ENCODE measurements at regions not wholly inside any gene's neighbourhood (a gene's known extent, or its start where the extent isn't known, plus 50 kb on each side); places are given as distances from the start of the nearest gene placed in this dataset.
A peak's percentile ranks its signal among the peaks of the same experiment; 100 is the strongest.

- H3K27ac ChIP-seq (ENCODE audit: low read length): no peak overlapping the region
- no peaks in the 10 kb centered on the region for H3K36me3 ChIP-seq (ENCODE audit: control insufficient read depth, low read depth, low read length)
- no peaks in the 10 kb centered on the region for H3K27me3 ChIP-seq (ENCODE audit: control insufficient read depth, insufficient read depth, low read length)
- H3K4me3 ChIP-seq (ENCODE audit: low read length): no peak overlapping the region
- H3K9ac ChIP-seq (ENCODE audit: low read length): no peak overlapping the region
- H3K9me3 ChIP-seq (ENCODE audit: control insufficient read depth, low read depth, low read length): no peaks in the 10 kb centered on the region
- H3K4me1 ChIP-seq (ENCODE audit: control insufficient read depth, low read depth, low read length): no peaks in the 10 kb centered on the region
Observed at GRCh38 chr7:119522263-119522662, 750.7 kb upstream of the KCND2 start.

- Histone ChIP-seq H3K4me1 (ENCODE audit: control insufficient read depth, low read depth, low read length) (no peaks in the 10 kb centered on the region), H3K27ac (ENCODE audit: low read length) (no peak overlapping the region), H3K36me3 (ENCODE audit: control insufficient read depth, low read depth, low read length) (no peaks in the 10 kb centered on the region), H3K4me3 (ENCODE audit: low read length) (no peak overlapping the region), H3K9ac (ENCODE audit: low read length) (no peak overlapping the region), H3K9me3 (ENCODE audit: control insufficient read depth, low read depth, low read length) (no peaks in the 10 kb centered on the region), H3K27me3 (ENCODE audit: control insufficient read depth, insufficient read depth, low read length) (no peaks in the 10 kb centered on the region)
Observed at GRCh38 chr7:119522698-119523097, 750.3 kb upstream of the KCND2 start.

GRCh38 chr7:119545118-119545517, 727.9 kb upstream of the KCND2 start:
- Histone ChIP-seq H3K4me1 (ENCODE audit: control insufficient read depth, low read depth, low read length) (no peaks in the 10 kb centered on the region), H3K4me3 (ENCODE audit: low read length) (no peak overlapping the region), H3K27ac (ENCODE audit: low read length) (no peak overlapping the region), H3K27me3 (ENCODE audit: control insufficient read depth, insufficient read depth, low read length) (no peaks in the 10 kb centered on the region), H3K36me3 (ENCODE audit: control insufficient read depth, low read depth, low read length) (no peaks in the 10 kb centered on the region), H3K9me3 (ENCODE audit: control insufficient read depth, low read depth, low read length) (no peaks in the 10 kb centered on the region), H3K9ac (ENCODE audit: low read length) (no peak overlapping the region)

GRCh38 chr7:119555788-119556187, 717.2 kb upstream of the KCND2 start:
- H3K27me3 ChIP-seq (ENCODE audit: control insufficient read depth, insufficient read depth, low read length): no peaks in the 10 kb centered on the region
- H3K4me3 ChIP-seq (ENCODE audit: low read length): no peak overlapping the region
- no peak overlapping the region for H3K9ac ChIP-seq (ENCODE audit: low read length)
- H3K36me3 ChIP-seq (ENCODE audit: control insufficient read depth, low read depth, low read length): no peaks in the 10 kb centered on the region
- no peaks in the 10 kb centered on the region for H3K4me1 ChIP-seq (ENCODE audit: control insufficient read depth, low read depth, low read length)
- H3K9me3 ChIP-seq (ENCODE audit: control insufficient read depth, low read depth, low read length): no peaks in the 10 kb centered on the region
- no peak overlapping the region for H3K27ac ChIP-seq (ENCODE audit: low read length)

GRCh38 chr7:119556436-119556835, 716.5 kb upstream of the KCND2 start:
- no peaks in the 10 kb centered on the region for H3K36me3 ChIP-seq (ENCODE audit: control insufficient read depth, low read depth, low read length)

GRCh38 chr7:119561751-119562150, 711.2 kb upstream of the KCND2 start:
- Histone ChIP-seq H3K9me3 (ENCODE audit: control insufficient read depth, low read depth, low read length) (no peaks in the 10 kb centered on the region), H3K4me1 (ENCODE audit: control insufficient read depth, low read depth, low read length) (no peaks in the 10 kb centered on the region), H3K36me3 (ENCODE audit: control insufficient read depth, low read depth, low read length) (no peaks in the 10 kb centered on the region), H3K27ac (ENCODE audit: low read length) (no peak overlapping the region), H3K27me3 (ENCODE audit: control insufficient read depth, insufficient read depth, low read length) (no peaks in the 10 kb centered on the region), H3K4me3 (ENCODE audit: low read length) (no peak overlapping the region), H3K9ac (ENCODE audit: low read length) (no peak overlapping the region)

More at GRCh38 chr7:119556436-119556835, 716.5 kb upstream of the KCND2 start:
- no peaks in the 10 kb centered on the region for H3K27me3 ChIP-seq (ENCODE audit: control insufficient read depth, insufficient read depth, low read length)
- H3K4me3 ChIP-seq (ENCODE audit: low read length): no peak overlapping the region
- H3K27ac ChIP-seq (ENCODE audit: low read length): no peak overlapping the region
- H3K9me3 ChIP-seq (ENCODE audit: control insufficient read depth, low read depth, low read length): no peaks in the 10 kb centered on the region
- no peak overlapping the region for H3K9ac ChIP-seq (ENCODE audit: low read length)
- H3K4me1 ChIP-seq (ENCODE audit: control insufficient read depth, low read depth, low read length): no peaks in the 10 kb centered on the region

GRCh38 chr7:119562839-119563238, 710.1 kb upstream of the KCND2 start:
- Histone ChIP-seq H3K9me3 (ENCODE audit: control insufficient read depth, low read depth, low read length) (no peaks in the 10 kb centered on the region), H3K27me3 (ENCODE audit: control insufficient read depth, insufficient read depth, low read length) (no peaks in the 10 kb centered on the region), H3K4me1 (ENCODE audit: control insufficient read depth, low read depth, low read length) (no peaks in the 10 kb centered on the region), H3K4me3 (ENCODE audit: low read length) (no peak overlapping the region), H3K27ac (ENCODE audit: low read length) (no peak overlapping the region), H3K36me3 (ENCODE audit: control insufficient read depth, low read depth, low read length) (no peaks in the 10 kb centered on the region), H3K9ac (ENCODE audit: low read length) (no peak overlapping the region)

GRCh38 chr7:119571666-119572065, 701.3 kb upstream of the KCND2 start:
- no peaks in the 10 kb centered on the region for H3K4me1 ChIP-seq (ENCODE audit: control insufficient read depth, low read depth, low read length)
- no peak overlapping the region for H3K9ac ChIP-seq (ENCODE audit: low read length)
- no peak overlapping the region for H3K27ac ChIP-seq (ENCODE audit: low read length)
- no peaks in the 10 kb centered on the region for H3K9me3 ChIP-seq (ENCODE audit: control insufficient read depth, low read depth, low read length)
- H3K4me3 ChIP-seq (ENCODE audit: low read length): no peak overlapping the region
- no peaks in the 10 kb centered on the region for H3K27me3 ChIP-seq (ENCODE audit: control insufficient read depth, insufficient read depth, low read length)
- H3K36me3 ChIP-seq (ENCODE audit: control insufficient read depth, low read depth, low read length): no peaks in the 10 kb centered on the region

GRCh38 chr7:119572132-119572531, 700.8 kb upstream of the KCND2 start:
- Histone ChIP-seq H3K27me3 (ENCODE audit: control insufficient read depth, insufficient read depth, low read length) (no peaks in the 10 kb centered on the region), H3K4me1 (ENCODE audit: control insufficient read depth, low read depth, low read length) (no peaks in the 10 kb centered on the region), H3K9me3 (ENCODE audit: control insufficient read depth, low read depth, low read length) (no peaks in the 10 kb centered on the region), H3K4me3 (ENCODE audit: low read length) (no peak overlapping the region), H3K36me3 (ENCODE audit: control insufficient read depth, low read depth, low read length) (no peaks in the 10 kb centered on the region), H3K9ac (ENCODE audit: low read length) (no peak overlapping the region), H3K27ac (ENCODE audit: low read length) (no peak overlapping the region)

- Histone ChIP-seq H3K9me3 (ENCODE audit: control insufficient read depth, low read depth, low read length) (no peaks in the 10 kb centered on the region), H3K4me3 (ENCODE audit: low read length) (no peak overlapping the region), H3K9ac (ENCODE audit: low read length) (no peak overlapping the region), H3K27me3 (ENCODE audit: control insufficient read depth, insufficient read depth, low read length) (no peaks in the 10 kb centered on the region), H3K27ac (ENCODE audit: low read length) (no peak overlapping the region), H3K4me1 (ENCODE audit: control insufficient read depth, low read depth, low read length) (no peaks in the 10 kb centered on the region), H3K36me3 (ENCODE audit: control insufficient read depth, low read depth, low read length) (no peaks in the 10 kb centered on the region)
Observed at GRCh38 chr7:119572541-119572940, 700.4 kb upstream of the KCND2 start.

GRCh38 chr7:119578116-119578515, 694.9 kb upstream of the KCND2 start:
- no peak overlapping the region for H3K27ac ChIP-seq (ENCODE audit: low read length)
- H3K4me1 ChIP-seq (ENCODE audit: control insufficient read depth, low read depth, low read length): no peaks in the 10 kb centered on the region
- H3K36me3 ChIP-seq (ENCODE audit: control insufficient read depth, low read depth, low read length): no peaks in the 10 kb centered on the region
- no peak overlapping the region for H3K9ac ChIP-seq (ENCODE audit: low read length)
- H3K9me3 ChIP-seq (ENCODE audit: control insufficient read depth, low read depth, low read length): no peaks in the 10 kb centered on the region
- no peak overlapping the region for H3K4me3 ChIP-seq (ENCODE audit: low read length)
- no peaks in the 10 kb centered on the region for H3K27me3 ChIP-seq (ENCODE audit: control insufficient read depth, insufficient read depth, low read length)

- Histone ChIP-seq H3K4me1 (ENCODE audit: control insufficient read depth, low read depth, low read length) (peaks cover 20% of the 10 kb centered on the region), H3K9me3 (ENCODE audit: control insufficient read depth, low read depth, low read length) (no peaks in the 10 kb centered on the region), H3K36me3 (ENCODE audit: control insufficient read depth, low read depth, low read length) (no peaks in the 10 kb centered on the region), H3K9ac (ENCODE audit: low read length) (no peak overlapping the region), H3K27me3 (ENCODE audit: control insufficient read depth, insufficient read depth, low read length) (no peaks in the 10 kb centered on the region), H3K4me3 (ENCODE audit: low read length) (peak overlapping the region; percentile 3), H3K27ac (ENCODE audit: low read length) (no peak overlapping the region)
Observed at GRCh38 chr7:119594956-119595355, 678.0 kb upstream of the KCND2 start.

Measured in iPS-18a (cell line).